ENCODE measurements at regions not wholly inside any gene's neighbourhood (a gene's known extent, or its start where the extent isn't known, plus 50 kb on each side); places are given as distances from the start of the nearest gene placed in this dataset.

GRCh38 chr4:82140422-82140821, 233.4 kb downstream of the HNRNPD start:
- intact Hi-C loops (cut with DNase I), result no loop called here
- WGBS, 2 donors, result 70 to 78% methylated on average over 2 of the region's 2 CpGs
- H3K4me3 ChIP-seq, result no peak overlapping the region
- TF ChIP-seq POLR2A (IDR thresholded peaks at IDR 0.05), result no peak
- TF ChIP-seq CTCF (IDR thresholded peaks at IDR 0.05), result no peak
- no peaks in the 10 kb centered on the region for H3K36me3 ChIP-seq
- H3K27ac ChIP-seq, result no peak overlapping the region
- H3K4me1 ChIP-seq, result no peaks in the 10 kb centered on the region
- no peaks in the 10 kb centered on the region for H3K9me3 ChIP-seq
- no peak for DNase-seq
- H3K27me3 ChIP-seq, result no peaks in the 10 kb centered on the region

DNA sequence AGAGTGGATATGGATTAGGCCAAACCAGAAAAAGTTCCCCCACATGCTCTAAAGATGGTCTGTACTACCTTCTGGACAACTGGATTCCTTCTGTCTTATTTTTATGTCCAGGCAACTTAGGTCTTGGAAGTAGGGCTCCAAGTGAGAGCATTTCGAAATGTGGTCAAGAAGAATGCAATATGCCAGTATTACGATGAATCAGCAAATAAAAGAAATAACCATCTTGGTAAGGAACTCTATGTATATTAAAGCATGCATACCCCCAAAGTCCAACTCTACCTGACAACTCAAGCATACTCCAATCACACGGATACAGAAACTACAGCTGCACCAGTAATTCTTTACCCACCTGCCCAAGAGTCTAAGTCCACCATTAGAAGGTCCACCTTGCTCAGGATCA, 234.5 kb downstream of the HNRNPD start:
- Histone ChIP-seq H3K4me3 (no peak overlapping the region), H3K27ac (no peak overlapping the region), H3K36me3 (no peaks in the 10 kb centered on the region), H3K27me3 (no peaks in the 10 kb centered on the region), H3K4me1 (no peaks in the 10 kb centered on the region), H3K9me3 (no peaks in the 10 kb centered on the region)
- TF ChIP-seq CTCF (IDR thresholded peaks at IDR 0.05) (no peak), POLR2A (IDR thresholded peaks at IDR 0.05) (no peak)
- 84 to 89% methylated on average over 3 of the region's 3 CpGs for WGBS, 2 donors
- no peak for DNase-seq
- intact Hi-C loops (cut with DNase I), result no loop called here

GRCh38 chr4:82138374-82138773, 235.4 kb downstream of the HNRNPD start:
- no peak for DNase-seq
- WGBS, 2 donors, result 60 to 69% methylated on average over 4 of the region's 4 CpGs
- H3K4me3 ChIP-seq, result no peak overlapping the region
- no peaks in the 10 kb centered on the region for H3K4me1 ChIP-seq
- H3K36me3 ChIP-seq, result no peaks in the 10 kb centered on the region
- no peaks in the 10 kb centered on the region for H3K9me3 ChIP-seq
- no peak overlapping the region for H3K27ac ChIP-seq
- TF ChIP-seq POLR2A (IDR thresholded peaks at IDR 0.05) (no peak), CTCF (IDR thresholded peaks at IDR 0.05) (no peak)
- no peaks in the 10 kb centered on the region for H3K27me3 ChIP-seq
- intact Hi-C loops (cut with DNase I), result no loop called here

DNA sequence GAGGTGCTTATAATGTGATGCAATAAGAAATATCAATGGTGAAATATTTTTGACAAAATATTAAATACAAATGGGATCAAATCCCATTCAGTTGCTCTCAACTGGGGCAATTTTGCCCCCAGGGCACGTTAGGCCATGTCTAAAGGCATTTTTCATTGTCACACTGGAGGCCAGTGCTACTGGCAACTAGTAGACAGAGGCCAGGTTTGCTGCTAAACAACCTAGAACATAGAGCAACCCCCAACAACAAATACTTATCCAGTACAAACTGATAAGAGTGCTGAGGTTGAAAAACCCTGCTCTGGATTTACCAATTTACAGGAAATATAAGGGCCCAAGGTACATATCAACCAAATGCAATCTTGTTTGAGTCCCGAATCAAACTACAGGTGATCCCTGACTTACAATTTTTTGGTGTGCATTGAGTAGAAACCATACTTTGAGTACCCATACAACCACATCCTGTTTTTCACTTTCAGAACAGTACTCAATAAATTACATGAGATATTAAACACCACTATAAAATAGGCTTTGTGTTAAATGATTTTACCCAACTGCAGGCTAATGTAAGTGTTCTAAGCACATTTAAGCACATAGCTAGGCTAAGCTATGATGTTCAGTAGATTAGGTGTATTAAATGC, 237.5 kb downstream of the HNRNPD start:
- intact Hi-C loops (cut with DNase I), result no loop called here
- no peak overlapping the region for H3K4me3 ChIP-seq
- no peaks in the 10 kb centered on the region for H3K9me3 ChIP-seq
- no peak overlapping the region for H3K27ac ChIP-seq
- DNase-seq, result no peak
- no peak for TF ChIP-seq POLR2A (IDR thresholded peaks at IDR 0.05)
- TF ChIP-seq CTCF (IDR thresholded peaks at IDR 0.05), result no peak
- H3K27me3 ChIP-seq, result no peaks in the 10 kb centered on the region
- no peaks in the 10 kb centered on the region for H3K36me3 ChIP-seq
- no peaks in the 10 kb centered on the region for H3K4me1 ChIP-seq
- 42 to 58% methylated on average over 2 of the region's 2 CpGs for WGBS, 2 donors

DNA sequence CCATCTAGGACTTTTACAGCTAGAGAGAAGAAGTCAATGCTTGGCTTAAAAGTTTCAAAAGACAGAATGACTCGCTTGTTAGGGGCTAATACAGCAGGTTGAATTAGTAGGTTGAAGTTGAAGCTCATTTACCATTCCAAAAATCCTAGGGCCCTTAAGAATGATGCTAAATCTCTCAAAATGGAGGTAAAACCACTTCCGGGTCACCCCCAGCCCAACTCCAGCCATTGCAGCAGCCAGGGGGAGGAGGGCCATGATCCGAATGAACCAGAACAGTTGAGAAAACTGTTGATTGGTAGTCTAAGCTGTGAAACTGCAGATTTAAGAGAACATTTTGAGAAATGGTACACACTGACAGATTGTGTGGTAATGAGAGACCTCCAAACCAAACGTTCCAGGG, 245.4 kb downstream of the HNRNPD start:
- H3K4me1 ChIP-seq, result no peaks in the 10 kb centered on the region
- intact Hi-C loops (cut with DNase I), result no loop called here
- no peaks in the 10 kb centered on the region for H3K36me3 ChIP-seq
- no peak overlapping the region for H3K4me3 ChIP-seq
- no peak overlapping the region for H3K27ac ChIP-seq
- TF ChIP-seq POLR2A (IDR thresholded peaks at IDR 0.05), result no peak
- TF ChIP-seq CTCF (IDR thresholded peaks at IDR 0.05), result no peak
- no peaks in the 10 kb centered on the region for H3K27me3 ChIP-seq
- H3K9me3 ChIP-seq, result no peaks in the 10 kb centered on the region
- no peak for DNase-seq
- WGBS, 2 donors, result 87 to 90% methylated on average over 4 of the region's 4 CpGs

Data from esophagus squamous epithelium (tissue), 5 donors.